ENCODE measurements at regions not wholly inside any gene's neighbourhood (a gene's known extent, or its start where the extent isn't known, plus 50 kb on each side); places are given as distances from the start of the nearest gene placed in this dataset.

DNA sequence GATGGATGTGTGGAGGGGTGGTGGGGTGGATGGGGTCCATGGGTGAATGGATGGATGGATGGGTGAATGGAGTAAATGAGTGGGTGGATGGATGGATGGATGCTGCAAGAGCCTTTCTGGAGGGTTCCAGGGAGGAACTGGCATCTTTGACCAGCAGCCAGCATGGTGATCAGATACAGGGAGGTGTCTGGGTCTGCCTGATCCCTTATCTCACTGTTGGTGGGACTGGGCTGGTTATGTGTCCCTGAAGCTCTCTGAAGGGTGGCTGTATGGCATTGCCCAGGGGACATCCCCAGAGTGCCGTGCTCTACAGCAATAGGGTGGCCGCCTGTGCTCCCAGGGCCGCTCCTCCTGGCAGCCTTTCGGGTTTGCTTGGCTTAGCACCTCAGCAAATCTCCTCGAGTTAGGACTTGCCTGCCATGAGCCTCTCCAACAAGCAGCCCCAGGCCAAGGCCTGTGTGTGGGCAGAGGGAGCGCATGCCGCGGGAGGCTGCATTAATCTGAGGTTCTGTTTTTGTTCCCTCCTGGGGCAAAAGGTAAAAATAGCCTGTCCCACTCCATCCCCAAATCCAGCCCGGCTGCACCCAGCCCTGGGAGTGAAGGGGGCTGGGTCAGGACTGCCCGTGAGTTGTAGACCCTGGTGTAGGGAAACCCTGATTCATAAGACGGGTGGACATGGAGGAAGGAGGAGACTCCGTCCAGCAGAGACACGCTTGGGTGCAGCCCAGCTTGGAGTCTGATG is 165.4 kb downstream of the SEC14L1 start:
- no peak for DNase-seq
- H3K27ac Mint-ChIP-seq, result peak overlapping the region; percentile 51
- H3K4me3 Mint-ChIP-seq, result no peak overlapping the region
- peaks cover 40% of the 10 kb centered on the region for H3K4me1 Mint-ChIP-seq
- H3K36me3 Mint-ChIP-seq (ENCODE audit: low read depth), result no peaks in the 10 kb centered on the region
- no peak for TF ChIP-seq CTCF (IDR thresholded peaks at IDR 0.05)
- no peaks in the 10 kb centered on the region for H3K9me3 Mint-ChIP-seq
- H3K27me3 Mint-ChIP-seq (ENCODE audit: low read depth, poor library complexity), result peaks cover 10% of the 10 kb centered on the region

- Mint-ChIP-seq H3K27ac (peak overlapping the region; percentile 85), H3K36me3 (ENCODE audit: low read depth) (no peaks in the 10 kb centered on the region), H3K9me3 (no peaks in the 10 kb centered on the region), H3K27me3 (ENCODE audit: low read depth, poor library complexity) (peaks cover 14% of the 10 kb centered on the region), H3K4me3 (peak overlapping the region; percentile 62), H3K4me1 (peaks cover 40% of the 10 kb centered on the region)
- no peak for TF ChIP-seq CTCF (IDR thresholded peaks at IDR 0.05)
- DNase-seq, result no peak
These were observed 166.2 kb downstream of the SEC14L1 start for GRCh38 chr17:77306790-77307478.

DNA sequence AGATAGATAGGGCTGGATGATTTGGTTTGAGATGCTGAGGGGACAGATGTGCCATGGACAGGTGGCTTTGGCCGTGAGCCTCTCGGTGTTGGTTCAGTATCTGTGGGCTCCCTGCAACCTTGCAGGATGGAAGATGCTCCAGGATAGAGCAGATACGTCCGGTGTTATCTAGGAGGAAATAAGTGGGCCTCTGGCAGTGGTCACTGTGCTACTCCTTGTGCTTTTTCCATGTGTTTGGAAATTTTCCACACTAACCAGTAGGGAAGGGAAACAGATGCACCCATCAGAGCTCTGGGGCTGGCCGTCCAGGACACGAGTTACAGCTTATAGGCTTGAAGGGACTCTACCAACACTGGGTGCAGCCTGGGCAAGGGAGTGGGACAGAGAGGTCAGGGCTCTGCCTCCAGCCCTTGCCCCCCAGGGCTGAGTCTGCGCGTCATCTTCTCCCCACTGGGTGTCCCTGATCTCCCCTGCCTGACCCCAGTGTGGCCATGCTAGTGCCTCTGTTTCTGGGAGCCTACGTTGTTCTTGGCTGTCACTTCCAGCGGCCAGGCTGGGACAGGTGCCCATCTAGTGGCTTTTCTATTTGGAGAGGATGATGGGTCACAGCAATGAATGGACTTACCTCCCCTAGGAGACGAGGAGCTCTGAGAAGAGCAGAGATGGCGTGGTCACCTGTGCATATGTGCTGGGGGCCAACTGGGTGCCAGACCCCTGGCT is 166.9 kb downstream of the SEC14L1 start:
- no peak for DNase-seq
- Mint-ChIP-seq H3K27ac (peak overlapping the region; percentile 85), H3K4me3 (peak overlapping the region; percentile 62), H3K4me1 (peaks cover 43% of the 10 kb centered on the region), H3K27me3 (ENCODE audit: low read depth, poor library complexity) (peaks cover 10% of the 10 kb centered on the region), H3K9me3 (no peaks in the 10 kb centered on the region), H3K36me3 (ENCODE audit: low read depth) (no peaks in the 10 kb centered on the region)
- no peak for TF ChIP-seq CTCF (IDR thresholded peaks at IDR 0.05)

GRCh38 chr17:77308861-77309726 is 168.3 kb downstream of the SEC14L1 start:
- Mint-ChIP-seq H3K4me3 (no peak overlapping the region), H3K9me3 (no peaks in the 10 kb centered on the region), H3K36me3 (ENCODE audit: low read depth) (no peaks in the 10 kb centered on the region), H3K4me1 (peaks cover 50% of the 10 kb centered on the region), H3K27me3 (ENCODE audit: low read depth, poor library complexity) (peaks cover 13% of the 10 kb centered on the region), H3K27ac (no peak overlapping the region)
- no peak for DNase-seq
- no peak for TF ChIP-seq CTCF (IDR thresholded peaks at IDR 0.05)

DNA sequence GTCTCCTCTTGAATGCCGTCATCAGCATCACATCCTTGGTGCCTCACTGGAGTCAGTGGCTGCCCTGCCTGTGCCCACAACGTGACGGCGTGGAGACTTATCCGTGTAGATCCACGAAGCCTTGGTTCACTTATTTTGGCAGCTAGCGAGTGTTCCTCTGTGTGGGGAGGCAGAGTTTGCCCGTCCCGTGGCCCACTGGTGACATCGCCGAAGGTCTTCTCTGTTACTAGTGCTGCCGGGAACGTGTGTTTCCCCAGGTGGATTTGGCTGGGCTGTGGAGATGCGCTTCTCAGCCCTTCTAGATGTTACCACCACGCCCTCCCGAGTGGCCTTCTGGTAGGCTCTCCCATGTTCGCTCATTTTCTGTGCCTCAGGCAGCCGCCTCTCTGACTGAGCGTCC is 169.6 kb downstream of the SEC14L1 start:
- no peak for DNase-seq
- TF ChIP-seq CTCF (IDR thresholded peaks at IDR 0.05), result no peak
- no peak overlapping the region for H3K27ac Mint-ChIP-seq
- H3K4me1 Mint-ChIP-seq, result peaks cover 38% of the 10 kb centered on the region
- H3K4me3 Mint-ChIP-seq, result no peak overlapping the region
- no peaks in the 10 kb centered on the region for H3K36me3 Mint-ChIP-seq (ENCODE audit: low read depth)
- H3K9me3 Mint-ChIP-seq, result no peaks in the 10 kb centered on the region
- peaks cover 13% of the 10 kb centered on the region for H3K27me3 Mint-ChIP-seq (ENCODE audit: low read depth, poor library complexity)
